Activated naive CD4-positive, alpha-beta T cell treated with anti-CD3 and anti-CD28 coated beads, Interleukin-2, amount 50 U/mL, for 24 hours (primary cell): ENCODE measurements at regions not wholly inside any gene's neighbourhood (a gene's known extent, or its start where the extent isn't known, plus 50 kb on each side); places are given as distances from the start of the nearest gene placed in this dataset.
"Not testable (repeated sequence)": the region's sequence is repeated elsewhere in the genome, so short reads cannot be mapped to it uniquely, and the experiment has no call there.

Experiments used
- H3K27ac Mint-ChIP-seq: one replicate; pipeline ENCODE4 v1.8.0; 2021; ENCODE audit warnings: mild to moderate bottlenecking, mixed read lengths
- H3K27me3 Mint-ChIP-seq: one replicate; pipeline ENCODE4 v1.8.0; 2021; ENCODE audit warnings: mixed read lengths
- H3K36me3 Mint-ChIP-seq: one replicate; pipeline ENCODE4 v1.8.0; 2021; ENCODE audit warnings: mixed read lengths
- H3K4me1 Mint-ChIP-seq: one replicate; pipeline ENCODE4 v1.8.0; 2021; ENCODE audit warnings: mixed read lengths
- H3K4me3 Mint-ChIP-seq: one replicate; pipeline ENCODE4 v1.8.0; 2021; ENCODE audit warnings: mild to moderate bottlenecking, mixed read lengths
- H3K9me3 Mint-ChIP-seq: one replicate; pipeline ENCODE4 v1.8.0; 2021; ENCODE audit warnings: mixed read lengths

- Mint-ChIP-seq H3K27ac (no peak overlapping the region), H3K27me3 (no peaks in the 10 kb centered on the region), H3K36me3 (no peaks in the 10 kb centered on the region), H3K4me1 (no peaks in the 10 kb centered on the region), H3K4me3 (no peak overlapping the region), H3K9me3 (peaks cover 18% of the 10 kb centered on the region)
Measured at GRCh38 chr2:142483653-142484052, 352.8 kb upstream of the LRP1B start.

GRCh38 chr2:142478206-142478605, 347.4 kb upstream of the LRP1B start:
- H3K36me3 Mint-ChIP-seq, result no peaks in the 10 kb centered on the region
- peaks cover 16% of the 10 kb centered on the region for H3K9me3 Mint-ChIP-seq
- H3K27ac Mint-ChIP-seq, result no peak overlapping the region
- H3K27me3 Mint-ChIP-seq, result no peaks in the 10 kb centered on the region
- no peaks in the 10 kb centered on the region for H3K4me1 Mint-ChIP-seq
- H3K4me3 Mint-ChIP-seq, result no peak overlapping the region

GRCh38 chr2:142472382-142472781, 341.6 kb upstream of the LRP1B start:
- no peaks in the 10 kb centered on the region for H3K36me3 Mint-ChIP-seq
- H3K9me3 Mint-ChIP-seq, result no peaks in the 10 kb centered on the region

GRCh38 chr2:142467321-142467720, 336.5 kb upstream of the LRP1B start:
- H3K9me3 Mint-ChIP-seq, result no peaks in the 10 kb centered on the region
- H3K36me3 Mint-ChIP-seq, result no peaks in the 10 kb centered on the region
- H3K4me3 Mint-ChIP-seq, result no peak overlapping the region
- no peak overlapping the region for H3K27ac Mint-ChIP-seq
- H3K4me1 Mint-ChIP-seq, result no peaks in the 10 kb centered on the region
- H3K27me3 Mint-ChIP-seq, result no peaks in the 10 kb centered on the region

More at GRCh38 chr2:142472382-142472781, 341.6 kb upstream of the LRP1B start:
- Mint-ChIP-seq H3K4me3 (no peak overlapping the region), H3K27ac (no peak overlapping the region), H3K27me3 (no peaks in the 10 kb centered on the region), H3K4me1 (no peaks in the 10 kb centered on the region)

- Mint-ChIP-seq H3K4me1 (no peaks in the 10 kb centered on the region), H3K36me3 (no peaks in the 10 kb centered on the region), H3K27me3 (no peaks in the 10 kb centered on the region), H3K9me3 (no peaks in the 10 kb centered on the region), H3K4me3 (no peak overlapping the region), H3K27ac (no peak overlapping the region)
Measured at GRCh38 chr2:142463047-142463446, 332.2 kb upstream of the LRP1B start.

- Mint-ChIP-seq H3K27me3 (no peaks in the 10 kb centered on the region), H3K4me1 (no peaks in the 10 kb centered on the region), H3K4me3 (no peak overlapping the region), H3K27ac (no peak overlapping the region), H3K36me3 (no peaks in the 10 kb centered on the region), H3K9me3 (no peaks in the 10 kb centered on the region)
Measured at GRCh38 chr2:142462306-142462705, 331.5 kb upstream of the LRP1B start.

- no peak overlapping the region for H3K27ac Mint-ChIP-seq
- H3K4me1 Mint-ChIP-seq, result no peaks in the 10 kb centered on the region
- peaks cover 6% of the 10 kb centered on the region for H3K9me3 Mint-ChIP-seq
- no peaks in the 10 kb centered on the region for H3K27me3 Mint-ChIP-seq
- H3K36me3 Mint-ChIP-seq, result no peaks in the 10 kb centered on the region
- H3K4me3 Mint-ChIP-seq, result no peak overlapping the region
Measured at GRCh38 chr2:142445551-142446072, 314.8 kb upstream of the LRP1B start.

- no peak overlapping the region for H3K4me3 Mint-ChIP-seq
- H3K9me3 Mint-ChIP-seq, result peaks cover 6% of the 10 kb centered on the region
- H3K27me3 Mint-ChIP-seq, result no peaks in the 10 kb centered on the region
- H3K27ac Mint-ChIP-seq, result no peak overlapping the region
- no peaks in the 10 kb centered on the region for H3K4me1 Mint-ChIP-seq
- H3K36me3 Mint-ChIP-seq, result no peaks in the 10 kb centered on the region
Measured at GRCh38 chr2:142445023-142445422, 314.2 kb upstream of the LRP1B start.

GRCh38 chr2:142435847-142436246, 305.0 kb upstream of the LRP1B start:
- no peak overlapping the region for H3K27ac Mint-ChIP-seq
- H3K4me1 Mint-ChIP-seq, result no peaks in the 10 kb centered on the region
- H3K27me3 Mint-ChIP-seq, result no peaks in the 10 kb centered on the region
- no peaks in the 10 kb centered on the region for H3K36me3 Mint-ChIP-seq
- H3K9me3 Mint-ChIP-seq, result no peaks in the 10 kb centered on the region
- no peak overlapping the region for H3K4me3 Mint-ChIP-seq

- H3K9me3 Mint-ChIP-seq, result peaks cover 8% of the 10 kb centered on the region
- H3K4me3 Mint-ChIP-seq, result no peak overlapping the region
- H3K27me3 Mint-ChIP-seq, result no peaks in the 10 kb centered on the region
- H3K27ac Mint-ChIP-seq, result no peak overlapping the region
- H3K36me3 Mint-ChIP-seq, result no peaks in the 10 kb centered on the region
- H3K4me1 Mint-ChIP-seq, result no peaks in the 10 kb centered on the region
Measured at GRCh38 chr2:142426064-142426463, 295.2 kb upstream of the LRP1B start.

- Mint-ChIP-seq H3K9me3 (peaks cover 13% of the 10 kb centered on the region), H3K4me1 (no peaks in the 10 kb centered on the region), H3K27me3 (no peaks in the 10 kb centered on the region), H3K4me3 (no peak overlapping the region), H3K27ac (no peak overlapping the region), H3K36me3 (no peaks in the 10 kb centered on the region)
Measured at GRCh38 chr2:142425551-142425950, 294.7 kb upstream of the LRP1B start.

GRCh38 chr2:142423603-142424002, 292.8 kb upstream of the LRP1B start:
- H3K9me3 Mint-ChIP-seq, result peaks cover 14% of the 10 kb centered on the region
- no peak overlapping the region for H3K27ac Mint-ChIP-seq
- no peaks in the 10 kb centered on the region for H3K36me3 Mint-ChIP-seq
- no peak overlapping the region for H3K4me3 Mint-ChIP-seq
- no peaks in the 10 kb centered on the region for H3K27me3 Mint-ChIP-seq
- H3K4me1 Mint-ChIP-seq, result no peaks in the 10 kb centered on the region

GRCh38 chr2:142422769-142423168, 292.0 kb upstream of the LRP1B start:
- Mint-ChIP-seq H3K9me3 (peaks cover 14% of the 10 kb centered on the region), H3K27ac (no peak overlapping the region), H3K27me3 (no peaks in the 10 kb centered on the region), H3K4me1 (no peaks in the 10 kb centered on the region), H3K4me3 (no peak overlapping the region), H3K36me3 (no peaks in the 10 kb centered on the region)

GRCh38 chr2:142422041-142422440, 291.2 kb upstream of the LRP1B start:
- no peak overlapping the region for H3K4me3 Mint-ChIP-seq
- no peaks in the 10 kb centered on the region for H3K27me3 Mint-ChIP-seq
- no peaks in the 10 kb centered on the region for H3K4me1 Mint-ChIP-seq
- H3K36me3 Mint-ChIP-seq, result no peaks in the 10 kb centered on the region
- no peak overlapping the region for H3K27ac Mint-ChIP-seq
- H3K9me3 Mint-ChIP-seq, result peaks cover 14% of the 10 kb centered on the region

GRCh38 chr2:142418699-142419098, 287.9 kb upstream of the LRP1B start:
- not testable (repeated sequence) for H3K36me3 Mint-ChIP-seq, H3K4me1 Mint-ChIP-seq, H3K4me3 Mint-ChIP-seq, H3K27ac Mint-ChIP-seq, H3K27me3 Mint-ChIP-seq
- H3K9me3 Mint-ChIP-seq, result peaks cover 13% of the 10 kb centered on the region

GRCh38 chr2:142416996-142417395, 286.2 kb upstream of the LRP1B start:
- Mint-ChIP-seq H3K9me3 (peaks cover 13% of the 10 kb centered on the region), H3K36me3 (no peaks in the 10 kb centered on the region), H3K27me3 (no peaks in the 10 kb centered on the region), H3K4me3 (no peak overlapping the region), H3K27ac (no peak overlapping the region), H3K4me1 (no peaks in the 10 kb centered on the region)

GRCh38 chr2:142415461-142415860, 284.6 kb upstream of the LRP1B start:
- no peak overlapping the region for H3K27ac Mint-ChIP-seq
- H3K36me3 Mint-ChIP-seq, result no peaks in the 10 kb centered on the region
- H3K9me3 Mint-ChIP-seq, result peaks cover 5% of the 10 kb centered on the region
- no peaks in the 10 kb centered on the region for H3K27me3 Mint-ChIP-seq
- H3K4me3 Mint-ChIP-seq, result no peak overlapping the region
- no peaks in the 10 kb centered on the region for H3K4me1 Mint-ChIP-seq
